PFSK-1 (cell line): ENCODE measurements at regions not wholly inside any gene's neighbourhood (a gene's known extent, or its start where the extent isn't known, plus 50 kb on each side); places are given as distances from the start of the nearest gene placed in this dataset.

Experiments
- FOXP2 ChIP-seq: optimal IDR thresholded peaks from 2 replicates; pipeline ENCODE3; 2011; ENCODE audit warnings: borderline replicate concordance, control low read depth, inconsistent platforms; ENCODE audit not compliant: insufficient read depth; ENCODE audit errors: extremely low read length, extremely low read depth
- POLR2AphosphoS5 ChIP-seq: IDR thresholded peaks from 2 replicates; pipeline ENCODE4 v1.6.1; 2012; ENCODE audit warnings: low read depth, mild to moderate bottlenecking, control low read depth, low read length, moderate library complexity
- SIN3A ChIP-seq: IDR thresholded peaks from 2 replicates; pipeline ENCODE4 v1.6.1; 2012; ENCODE audit warnings: mild to moderate bottlenecking, low read length, moderate library complexity, borderline replicate concordance; ENCODE audit not compliant: insufficient read depth
- TAF1 ChIP-seq: IDR thresholded peaks from 2 replicates; pipeline ENCODE4 v1.6.1; 2012; ENCODE audit warnings: low read length, control low read depth, borderline replicate concordance; ENCODE audit not compliant: insufficient read depth
- TF ChIP-seq, protein P1 (sequence below), 2 experiments: IDR thresholded peaks; 2 replicates each; pipeline versions ENCODE4 v1.6.1 to v1.8.0; 2011 to 2012; ENCODE audit warnings: low read depth in 2 of 2, low read length in 2 of 2, control low read depth in 1 of 2, inconsistent platforms in 1 of 2, mild to moderate bottlenecking in 1 of 2, moderate library complexity in 1 of 2; ENCODE audit not compliant: insufficient read depth in 1 of 2

DNA sequence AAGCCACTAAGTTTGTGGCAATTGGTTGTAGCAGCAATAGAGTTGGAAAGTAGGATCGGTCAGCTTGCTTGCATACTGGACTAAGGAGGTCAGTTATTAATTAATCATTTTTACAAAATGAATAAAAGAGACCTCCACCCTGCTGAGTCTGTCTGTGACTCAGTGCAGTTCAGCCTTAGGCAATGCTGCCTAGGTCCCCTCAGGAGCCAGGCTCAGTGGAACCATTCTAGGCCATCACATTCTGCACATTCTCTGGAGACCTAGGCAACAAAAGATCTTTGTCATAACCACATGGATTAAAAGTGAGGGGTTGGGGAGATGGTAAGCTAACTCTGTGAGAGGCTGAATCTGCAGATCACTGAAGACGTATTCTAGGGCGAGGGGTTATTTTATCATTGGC is 178.7 kb upstream of the CADM1 start:
- no peak for TF ChIP-seq FOXP2
- TF ChIP-seq POLR2AphosphoS5, result no peak
- no peak for TF ChIP-seq TAF1
- TF ChIP-seq SIN3A, result no peak

DNA sequence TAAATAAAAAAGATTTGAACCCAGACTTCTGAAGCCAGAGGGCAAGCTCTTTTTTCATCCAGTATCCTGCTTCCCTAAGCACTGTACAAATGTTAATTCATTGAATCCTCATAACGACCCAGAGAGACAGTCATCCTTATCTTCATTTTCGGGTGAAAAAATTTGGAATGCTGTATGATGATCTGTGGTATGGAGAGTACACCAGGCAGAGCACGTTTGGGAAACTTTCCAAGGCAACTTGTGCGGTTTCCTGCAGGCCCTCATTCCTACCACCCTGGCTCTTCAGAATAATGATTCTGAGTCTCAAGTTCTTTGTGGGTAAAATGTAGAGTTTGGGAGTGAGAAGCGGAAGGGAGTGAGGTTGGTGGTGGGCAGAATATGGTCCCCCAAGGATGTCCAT is 177.9 kb upstream of the CADM1 start:
- no peak for TF ChIP-seq POLR2AphosphoS5

DNA sequence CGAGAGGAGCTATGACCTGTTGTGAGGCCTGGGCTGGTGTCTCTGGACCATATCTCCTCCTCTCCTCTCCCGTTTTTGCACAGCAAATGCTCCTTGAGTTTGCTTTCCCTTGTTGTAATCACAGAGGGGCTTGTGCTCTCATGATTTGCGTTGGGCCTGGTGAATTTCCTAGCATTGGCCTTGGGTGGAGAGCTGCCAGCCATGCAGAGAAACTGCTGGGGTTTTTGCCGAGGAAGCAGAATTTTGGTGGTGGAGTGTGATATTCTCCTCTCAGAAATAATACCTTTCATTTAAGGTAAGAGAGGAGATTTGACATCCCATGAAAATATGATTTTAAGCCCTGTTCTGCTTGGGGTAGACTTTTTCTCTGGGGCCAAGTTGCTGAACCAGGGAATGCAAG is 175.7 kb upstream of the CADM1 start:
- TF ChIP-seq SIN3A, result no peak
- no peak for TF ChIP-seq POLR2AphosphoS5

DNA sequence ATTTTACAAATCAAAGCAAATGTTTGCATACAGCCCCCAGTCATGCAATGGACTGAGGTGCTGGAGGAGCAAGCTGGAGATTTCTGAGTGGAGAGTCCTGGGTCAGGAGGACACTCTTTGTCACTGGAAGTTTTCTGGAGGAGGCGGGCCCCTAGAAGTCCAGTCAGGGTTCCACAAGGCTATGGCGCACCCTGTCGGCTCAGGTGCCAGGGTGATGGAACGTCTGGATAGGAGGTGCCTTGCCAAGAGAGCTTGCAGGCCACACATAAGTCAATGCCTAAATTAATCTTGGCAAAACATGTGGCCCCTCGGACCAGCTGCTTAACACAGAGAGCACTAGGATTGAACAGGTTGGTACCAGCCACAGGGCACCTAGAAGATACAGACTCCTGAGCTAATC is 174.7 kb upstream of the CADM1 start:
- TF ChIP-seq FOXP2, result no peak
- TF ChIP-seq POLR2AphosphoS5, result no peak
- TF ChIP-seq SIN3A, result no peak
- TF ChIP-seq TAF1, result no peak
- TF ChIP-seq, protein P1, sequence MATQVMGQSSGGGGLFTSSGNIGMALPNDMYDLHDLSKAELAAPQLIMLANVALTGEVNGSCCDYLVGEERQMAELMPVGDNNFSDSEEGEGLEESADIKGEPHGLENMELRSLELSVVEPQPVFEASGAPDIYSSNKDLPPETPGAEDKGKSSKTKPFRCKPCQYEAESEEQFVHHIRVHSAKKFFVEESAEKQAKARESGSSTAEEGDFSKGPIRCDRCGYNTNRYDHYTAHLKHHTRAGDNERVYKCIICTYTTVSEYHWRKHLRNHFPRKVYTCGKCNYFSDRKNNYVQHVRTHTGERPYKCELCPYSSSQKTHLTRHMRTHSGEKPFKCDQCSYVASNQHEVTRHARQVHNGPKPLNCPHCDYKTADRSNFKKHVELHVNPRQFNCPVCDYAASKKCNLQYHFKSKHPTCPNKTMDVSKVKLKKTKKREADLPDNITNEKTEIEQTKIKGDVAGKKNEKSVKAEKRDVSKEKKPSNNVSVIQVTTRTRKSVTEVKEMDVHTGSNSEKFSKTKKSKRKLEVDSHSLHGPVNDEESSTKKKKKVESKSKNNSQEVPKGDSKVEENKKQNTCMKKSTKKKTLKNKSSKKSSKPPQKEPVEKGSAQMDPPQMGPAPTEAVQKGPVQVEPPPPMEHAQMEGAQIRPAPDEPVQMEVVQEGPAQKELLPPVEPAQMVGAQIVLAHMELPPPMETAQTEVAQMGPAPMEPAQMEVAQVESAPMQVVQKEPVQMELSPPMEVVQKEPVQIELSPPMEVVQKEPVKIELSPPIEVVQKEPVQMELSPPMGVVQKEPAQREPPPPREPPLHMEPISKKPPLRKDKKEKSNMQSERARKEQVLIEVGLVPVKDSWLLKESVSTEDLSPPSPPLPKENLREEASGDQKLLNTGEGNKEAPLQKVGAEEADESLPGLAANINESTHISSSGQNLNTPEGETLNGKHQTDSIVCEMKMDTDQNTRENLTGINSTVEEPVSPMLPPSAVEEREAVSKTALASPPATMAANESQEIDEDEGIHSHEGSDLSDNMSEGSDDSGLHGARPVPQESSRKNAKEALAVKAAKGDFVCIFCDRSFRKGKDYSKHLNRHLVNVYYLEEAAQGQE (IDR thresholded peaks at IDR 0.05; ENCODE audit: insufficient read depth in 1 of 2, low read depth in 2 of 2, low read length in 2 of 2), result no peak

DNA sequence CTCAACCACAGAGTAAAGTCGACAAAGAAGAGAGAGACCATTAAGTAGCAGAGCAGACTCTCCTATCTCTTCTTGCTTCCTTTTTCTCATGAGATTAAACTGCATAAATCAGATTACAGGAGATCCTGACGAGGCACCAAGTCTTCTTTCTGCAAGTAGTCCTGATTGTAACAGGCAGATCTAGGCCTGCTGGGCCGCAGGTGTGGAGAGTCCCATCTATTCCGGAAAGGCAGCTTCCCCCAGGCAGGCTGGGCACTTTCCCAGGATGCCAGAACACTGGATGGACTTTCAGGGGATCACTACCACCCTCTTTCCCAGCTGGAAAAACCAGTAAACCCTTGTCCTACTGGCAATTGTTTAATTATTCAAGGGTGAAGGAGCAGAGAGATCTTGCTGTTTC is 173.0 kb upstream of the CADM1 start:
- TF ChIP-seq SIN3A (no peak), TAF1 (no peak), POLR2AphosphoS5 (no peak), FOXP2 (no peak)
- TF ChIP-seq, protein P1 (IDR thresholded peaks at IDR 0.05; ENCODE audit: insufficient read depth in 1 of 2, low read depth in 2 of 2, low read length in 2 of 2), result no peak

DNA sequence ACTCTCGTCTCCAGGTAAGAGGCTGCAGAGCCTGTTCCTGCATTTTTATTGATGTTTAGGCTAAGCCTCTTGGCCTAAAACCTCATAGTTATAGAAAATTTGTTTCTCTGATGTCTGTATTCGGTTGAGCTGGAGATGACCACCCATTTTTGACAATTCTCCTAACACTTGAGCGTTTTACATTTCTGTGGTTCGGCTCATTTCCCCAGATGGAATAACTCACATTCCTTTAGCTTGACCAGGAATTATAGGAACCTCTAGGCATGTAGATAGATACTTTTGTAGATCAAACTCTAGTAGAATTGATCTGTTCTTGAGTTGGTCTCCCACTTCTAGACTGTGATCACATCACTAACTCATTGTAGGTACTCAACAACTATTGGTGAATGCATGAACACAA is 172.6 kb upstream of the CADM1 start:
- TF ChIP-seq, protein P1 (IDR thresholded peaks at IDR 0.05; ENCODE audit: insufficient read depth in 1 of 2, low read depth in 2 of 2, low read length in 2 of 2), result no peak
- TF ChIP-seq POLR2AphosphoS5 (no peak), FOXP2 (no peak), SIN3A (no peak)

DNA sequence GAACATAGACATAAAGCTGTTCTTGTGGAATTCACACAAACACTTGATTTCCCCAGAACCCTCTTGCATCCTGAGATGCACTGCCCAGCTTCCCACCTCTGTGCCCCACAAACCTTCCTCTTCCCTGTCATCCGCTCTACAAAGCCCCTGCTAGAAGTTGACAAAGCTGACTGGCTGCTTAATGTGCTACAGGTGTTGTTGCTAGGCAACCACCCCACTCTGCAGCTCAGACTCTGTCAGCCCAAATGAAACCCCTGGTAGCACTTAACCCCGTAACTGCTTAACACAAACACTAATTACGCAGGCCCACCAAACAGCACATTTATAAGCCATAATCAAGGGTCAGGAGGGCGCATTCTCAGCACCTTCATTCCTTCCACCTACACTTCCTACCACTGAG is 172.0 kb upstream of the CADM1 start:
- no peak for TF ChIP-seq TAF1
- TF ChIP-seq SIN3A, result no peak
- TF ChIP-seq FOXP2, result no peak
- TF ChIP-seq POLR2AphosphoS5, result no peak
- TF ChIP-seq, protein P1 (IDR thresholded peaks at IDR 0.05; ENCODE audit: insufficient read depth in 1 of 2, low read depth in 2 of 2, low read length in 2 of 2), result no peak
